NCI-H2081 treated with DMSO at 0.1 percent for 48 hours (cell line): ENCODE measurements at regions not wholly inside any gene's neighbourhood (a gene's known extent, or its start where the extent isn't known, plus 50 kb on each side); places are given as distances from the start of the nearest gene placed in this dataset.
"Not testable (repeated sequence)": the region's sequence is repeated elsewhere in the genome, so short reads cannot be mapped to it uniquely, and the experiment has no call there.

Experiments used
- DNase-seq: peaks from one replicate; lab custom pipeline; 2025; lab: John Stamatoyannopoulos, UW

DNA sequence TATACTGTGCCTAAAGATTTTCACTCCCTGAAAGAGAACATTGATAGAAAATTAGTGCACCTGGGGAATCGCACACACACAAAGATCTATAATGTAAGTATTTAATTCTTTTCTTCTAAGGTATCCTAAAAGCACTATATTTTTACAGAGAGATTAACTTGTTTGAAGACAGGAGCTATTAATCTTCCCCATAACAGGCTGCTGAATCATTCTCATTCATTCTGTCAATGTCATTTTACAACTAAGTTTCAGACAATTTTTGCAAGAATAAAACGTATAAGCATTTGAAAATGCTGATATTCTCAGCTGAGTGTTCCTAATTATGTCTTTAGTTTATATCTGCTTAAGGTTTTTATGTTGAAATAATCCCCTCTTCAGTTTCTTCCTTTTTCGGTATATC is 776.7 kb downstream of the NXPH1 start:
- DNase-seq = no peak

DNA sequence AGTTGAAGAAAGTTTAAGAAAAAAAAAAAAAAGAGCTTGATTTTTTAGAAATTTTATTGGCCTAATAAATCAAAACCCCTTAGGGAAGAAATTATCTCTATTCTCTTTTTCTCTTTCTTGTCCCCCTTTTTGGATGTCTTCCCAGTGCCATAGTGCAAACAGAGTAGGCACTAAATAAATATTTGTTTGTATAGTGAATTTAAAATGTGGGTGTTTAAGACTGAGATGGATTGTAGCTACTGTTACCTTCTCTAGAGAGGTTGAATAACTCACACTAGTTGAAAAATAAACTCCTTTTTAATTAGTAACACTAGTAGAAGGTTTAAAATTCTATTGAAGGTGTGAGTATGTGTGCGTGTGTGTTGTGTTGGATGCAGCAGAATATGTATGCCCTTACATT is 783.8 kb downstream of the NXPH1 start:
- peak; percentile 86 for DNase-seq

DNA sequence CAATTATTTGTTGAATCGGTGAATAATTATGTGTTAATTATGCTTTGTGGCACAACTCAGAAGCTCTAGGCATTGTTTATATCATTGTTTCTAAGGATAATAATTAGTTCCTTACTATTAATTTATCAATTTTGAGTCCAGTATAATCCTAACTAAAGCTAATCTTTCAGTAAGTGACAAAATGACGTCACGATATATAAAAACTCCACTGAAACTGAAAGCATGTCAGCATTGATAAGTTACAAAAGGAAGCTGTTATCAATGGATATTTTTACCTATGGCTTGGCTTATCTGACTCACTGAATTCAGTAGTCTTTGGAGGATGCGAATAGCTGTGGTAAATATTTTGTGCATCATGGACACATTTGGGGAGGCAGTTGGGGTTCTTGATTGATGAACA is 793.1 kb downstream of the NXPH1 start:
- no peak for DNase-seq

DNA sequence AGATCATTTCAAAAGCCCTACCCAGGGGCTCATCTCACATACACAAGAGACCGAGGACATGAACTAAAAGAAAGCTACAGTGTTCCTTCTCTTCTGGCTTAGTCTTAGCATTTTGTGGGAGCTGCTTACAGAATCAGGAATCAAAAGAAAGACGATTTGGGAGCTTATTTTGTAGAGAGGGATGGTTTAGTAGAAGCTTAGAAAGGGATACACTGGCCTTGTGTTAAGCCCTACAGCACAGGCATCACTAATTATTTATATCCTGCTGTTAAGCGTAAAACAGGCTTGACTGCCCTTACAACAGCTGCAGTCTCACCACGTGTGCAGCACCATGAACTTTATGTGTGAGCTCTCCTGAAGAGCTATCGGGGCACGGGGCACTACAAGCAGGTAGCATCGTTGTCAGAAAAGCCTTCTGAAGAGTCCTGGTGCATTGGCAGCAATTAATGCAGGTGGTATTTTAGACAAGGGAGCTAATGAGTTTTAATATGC is 798.3 kb downstream of the NXPH1 start:
- DNase-seq = peak; percentile 55

DNA sequence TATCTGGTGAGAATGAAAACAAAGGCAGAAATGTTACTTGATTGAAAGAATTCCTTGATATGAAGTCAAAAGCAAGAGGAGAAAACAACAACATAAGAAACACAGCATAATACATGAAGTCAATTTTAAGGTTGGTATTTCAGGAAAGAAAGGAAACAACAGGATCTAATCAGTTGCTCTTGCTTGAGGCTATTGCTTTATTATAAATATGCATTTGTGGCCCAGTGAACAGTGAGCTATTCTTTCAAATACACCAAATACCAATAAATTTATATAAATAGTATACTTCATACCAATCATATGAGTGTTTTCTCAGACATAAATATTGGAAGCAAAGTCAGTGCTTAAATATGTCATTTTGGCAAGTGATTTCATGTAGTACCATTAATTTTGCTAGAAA is 806.6 kb downstream of the NXPH1 start:
- no peak for DNase-seq

DNA sequence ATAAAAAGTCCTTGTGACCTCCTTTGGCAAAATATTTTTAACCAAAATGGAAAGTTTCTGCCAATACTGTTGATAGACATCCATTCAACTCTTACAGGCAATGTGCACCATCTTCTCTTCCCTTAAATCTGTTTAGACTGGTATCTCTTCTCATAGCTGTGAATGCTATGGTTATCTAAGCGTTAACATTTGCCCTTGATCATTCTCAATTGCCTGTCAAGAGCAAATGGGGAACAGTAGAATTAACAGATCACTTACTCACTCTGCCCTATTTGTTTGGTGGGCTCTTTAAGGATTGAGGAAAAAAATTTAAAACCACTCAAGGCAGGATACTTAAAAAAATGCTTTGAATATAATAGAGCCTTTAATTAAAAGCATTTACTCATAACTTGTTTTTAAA is 808.4 kb downstream of the NXPH1 start:
- DNase-seq = no peak

DNA sequence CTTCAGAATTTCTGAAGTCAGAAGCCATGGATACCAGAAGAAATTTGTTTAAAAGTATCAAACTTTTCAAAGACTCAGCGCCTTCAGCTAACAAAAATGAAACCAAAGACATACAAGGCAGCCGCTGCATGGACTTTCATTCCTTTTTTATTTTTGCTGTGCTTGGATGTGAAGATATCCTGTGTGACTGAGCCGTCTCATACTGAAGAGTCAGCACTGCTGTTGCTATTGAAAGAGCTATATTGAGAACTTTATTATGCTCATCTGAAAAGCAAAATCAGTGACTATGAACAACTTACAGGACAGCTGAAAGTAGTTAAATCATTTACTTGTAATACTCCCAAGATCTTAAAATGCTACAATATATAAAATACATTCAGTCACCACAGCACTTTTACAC is 809.2 kb downstream of the NXPH1 start:
- no peak for DNase-seq

DNA sequence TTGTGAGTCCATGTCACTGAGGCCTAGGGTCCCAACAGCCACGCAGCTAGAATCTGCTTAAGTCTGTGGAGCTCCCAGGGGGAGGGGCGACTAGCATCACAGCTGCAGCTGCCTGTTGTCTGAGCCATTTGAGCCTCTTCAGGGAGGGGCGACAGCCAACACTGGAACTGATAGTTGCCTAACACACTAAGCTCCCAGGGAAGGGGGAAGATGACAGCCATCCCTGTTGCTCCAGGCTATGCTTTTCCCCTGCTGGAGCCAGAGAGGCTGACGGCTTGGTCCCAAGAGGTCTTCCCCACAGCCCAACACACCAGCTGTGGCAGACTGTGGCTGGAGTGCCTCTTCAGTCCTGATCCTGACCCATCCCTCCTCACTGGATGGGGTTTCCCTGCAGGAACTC is 817.5 kb downstream of the NXPH1 start:
- DNase-seq = no peak

DNA sequence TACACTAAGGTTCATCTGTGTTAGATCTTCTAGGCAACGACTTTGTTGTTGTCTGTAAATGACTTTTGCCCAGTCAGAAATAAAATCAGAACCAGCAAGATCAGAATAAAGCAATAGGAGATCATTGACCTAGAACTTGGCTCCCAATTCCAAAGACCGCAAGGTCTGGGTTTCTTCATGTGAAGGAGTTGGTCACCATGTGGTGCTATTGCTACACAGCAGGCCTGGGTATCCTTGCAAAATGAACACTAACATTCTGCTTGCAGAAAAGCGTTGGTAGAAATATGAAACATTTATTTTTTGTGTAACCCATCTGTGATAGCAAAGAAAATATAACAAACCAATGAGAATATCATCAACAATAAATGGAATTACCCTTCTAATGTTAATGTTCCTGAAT is 831.0 kb downstream of the NXPH1 start:
- no peak for DNase-seq

DNA sequence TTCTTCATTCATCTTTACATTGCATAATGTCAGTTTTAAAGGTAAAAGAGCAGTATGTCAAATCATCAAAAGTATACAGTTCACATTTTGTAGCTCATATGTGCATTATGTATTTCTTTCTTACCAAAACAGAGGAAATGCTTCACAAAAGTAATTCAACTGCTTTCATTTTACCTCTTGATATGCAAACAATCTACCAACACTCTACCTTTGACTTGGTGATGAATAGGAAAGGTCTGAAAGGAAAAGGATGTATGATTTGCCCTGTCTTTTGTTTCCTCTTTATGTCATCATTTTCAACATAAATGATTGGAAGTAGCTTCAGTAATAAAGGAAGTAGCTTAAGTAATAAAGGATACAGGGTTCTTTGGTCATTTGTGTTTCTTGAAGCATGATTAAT is 846.7 kb downstream of the NXPH1 start:
- no peak for DNase-seq

DNA sequence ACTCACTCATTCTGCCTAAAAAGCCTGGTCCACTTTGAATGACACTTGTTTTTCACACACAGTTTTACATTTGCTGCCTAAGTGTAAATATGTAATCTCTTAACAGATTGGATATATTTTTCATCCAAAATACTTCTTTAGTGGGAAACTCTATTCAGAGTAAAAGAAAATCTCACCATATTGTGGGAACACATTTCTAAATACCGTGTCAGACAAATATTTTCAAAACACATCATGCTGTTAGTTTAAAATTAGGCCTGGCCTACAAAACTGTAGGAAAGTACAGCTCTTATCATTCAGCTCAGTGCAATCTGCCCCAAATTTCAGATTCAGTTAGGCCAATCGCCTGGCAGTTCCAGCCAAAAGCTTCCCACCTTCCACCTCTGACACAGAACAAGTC is 849.8 kb downstream of the NXPH1 start:
- no peak for DNase-seq

DNA sequence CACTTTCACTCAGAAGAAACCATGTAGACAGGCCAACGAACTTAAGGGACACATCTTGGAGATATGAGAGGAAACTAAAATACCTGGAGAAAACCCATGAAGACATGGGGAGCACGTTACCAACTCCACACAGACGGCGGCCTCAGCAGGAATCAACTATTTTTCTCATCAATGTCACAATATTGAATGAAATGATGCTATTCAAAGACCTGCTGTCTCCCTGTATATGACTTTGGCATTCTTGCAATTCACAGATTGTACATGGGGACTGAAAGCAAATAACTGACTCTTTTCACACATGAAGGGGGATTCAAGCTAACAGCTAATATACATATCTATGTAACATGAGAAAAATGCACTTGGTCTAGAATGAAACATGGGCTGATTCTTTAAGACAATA is 869.0 kb downstream of the NXPH1 start:
- DNase-seq = no peak

DNA sequence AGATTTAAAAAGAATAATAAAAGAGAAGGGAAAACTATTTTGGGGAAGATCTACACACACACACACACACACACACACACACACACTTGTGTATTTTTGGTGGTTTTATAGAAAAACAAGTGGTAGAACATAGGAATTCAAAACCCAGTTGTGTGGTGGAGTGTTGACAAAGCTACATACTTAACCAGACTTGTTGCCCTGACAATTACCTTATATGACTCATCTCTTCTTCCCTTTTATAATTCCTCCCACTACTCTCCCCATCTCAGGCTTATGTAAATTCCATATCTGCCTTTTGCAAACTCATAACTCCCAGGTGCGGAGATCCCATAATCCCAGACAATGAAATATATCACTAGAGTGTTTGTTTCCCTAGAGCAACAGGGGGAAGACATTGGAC is 873.7 kb downstream of the NXPH1 start:
- DNase-seq = no peak

DNA sequence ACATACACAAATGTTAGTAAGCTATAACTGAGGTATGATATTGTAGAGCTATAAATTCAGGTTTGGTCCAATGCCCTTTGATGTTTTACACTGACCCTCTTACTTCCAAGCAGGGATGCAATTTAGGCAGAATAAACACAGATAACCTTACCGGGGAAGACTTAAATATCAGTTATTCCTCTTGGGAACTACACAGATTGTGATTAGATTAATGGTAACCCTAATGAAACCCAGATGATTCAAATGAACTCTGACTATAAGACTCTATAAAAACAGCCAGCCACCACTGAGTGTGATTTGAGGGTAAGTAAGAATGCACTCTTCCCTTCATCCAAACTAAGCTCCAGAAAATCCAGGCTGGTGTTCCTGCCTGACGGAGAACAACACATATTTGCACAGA is 891.1 kb downstream of the NXPH1 start:
- no peak for DNase-seq

DNA sequence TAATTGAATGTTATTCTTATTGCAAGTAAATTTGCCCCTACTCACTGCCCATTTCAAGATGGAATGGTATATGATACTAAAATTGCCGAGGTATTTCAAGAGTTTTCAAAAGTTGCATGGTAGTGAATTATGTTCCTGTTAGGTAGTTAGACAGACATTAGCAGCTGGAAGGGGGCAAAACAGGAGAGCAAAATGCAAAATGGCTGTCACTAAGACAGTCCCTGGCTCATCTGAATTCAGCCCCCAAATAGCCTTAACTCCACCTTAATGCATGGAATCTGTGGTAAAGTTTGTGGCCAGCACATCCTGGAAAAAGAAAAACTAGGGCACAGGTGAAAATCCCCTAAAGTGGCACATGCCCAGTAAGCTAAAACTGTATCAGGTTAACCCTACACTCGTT is 894.9 kb downstream of the NXPH1 start:
- no peak for DNase-seq

DNA sequence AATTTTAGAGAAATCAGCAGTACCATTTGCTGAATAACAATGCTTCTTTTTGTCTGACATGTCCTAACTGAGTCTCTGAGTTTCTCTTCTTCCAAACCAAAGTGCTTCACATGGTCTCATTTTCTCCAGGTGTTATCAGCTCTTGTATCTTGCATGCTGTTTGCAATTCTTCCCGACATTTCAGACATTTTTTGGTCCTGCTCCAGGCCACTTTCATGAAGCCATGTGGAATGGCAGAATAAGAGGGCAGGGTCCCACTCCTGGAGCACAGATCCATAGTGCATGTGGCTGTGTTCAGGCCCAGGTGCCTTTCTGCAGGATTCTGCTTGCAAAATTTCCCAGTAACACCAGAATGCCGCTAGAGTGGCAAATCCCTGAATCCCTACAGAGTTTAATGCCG is 916.2 kb downstream of the NXPH1 start:
- no peak for DNase-seq

DNA sequence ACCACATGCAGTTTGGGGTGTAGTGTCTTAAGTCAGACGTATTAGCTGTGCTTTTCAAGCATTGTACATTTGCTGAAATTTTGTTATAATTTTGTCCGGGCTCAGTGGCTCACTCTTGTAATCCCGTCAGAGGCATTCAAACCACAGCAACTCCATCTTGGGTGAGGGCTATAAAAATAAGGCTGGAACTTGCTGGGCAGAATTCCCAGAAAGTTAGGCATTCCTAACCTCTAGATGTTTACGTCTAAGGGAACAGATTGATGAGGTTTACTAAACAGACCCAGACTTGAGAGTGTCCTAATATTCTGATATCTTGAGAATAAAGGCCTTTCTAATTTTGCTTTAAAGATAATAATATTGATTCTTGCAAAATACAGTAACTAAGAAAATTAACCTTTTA is 957.8 kb downstream of the NXPH1 start:
- no peak for DNase-seq

DNA sequence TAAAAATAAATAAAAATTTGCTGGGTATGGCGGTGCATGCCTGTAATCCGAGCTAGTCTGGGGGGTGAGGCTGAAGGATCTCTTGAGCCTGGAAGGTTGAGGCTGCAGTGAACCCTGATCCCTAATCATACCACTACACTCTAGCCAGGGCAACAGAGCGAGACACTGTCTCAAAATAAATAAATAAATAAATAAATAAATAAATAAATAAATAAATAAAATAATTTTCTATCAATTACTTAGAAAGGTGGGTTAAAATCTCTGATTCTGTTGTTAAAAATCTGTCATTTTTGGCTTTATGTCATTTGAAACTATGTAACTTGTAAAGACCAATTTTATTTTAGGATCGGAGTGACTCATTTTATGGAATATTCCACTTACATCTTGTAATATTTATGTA is 958.6 kb downstream of the NXPH1 start:
- DNase-seq = no peak

DNA sequence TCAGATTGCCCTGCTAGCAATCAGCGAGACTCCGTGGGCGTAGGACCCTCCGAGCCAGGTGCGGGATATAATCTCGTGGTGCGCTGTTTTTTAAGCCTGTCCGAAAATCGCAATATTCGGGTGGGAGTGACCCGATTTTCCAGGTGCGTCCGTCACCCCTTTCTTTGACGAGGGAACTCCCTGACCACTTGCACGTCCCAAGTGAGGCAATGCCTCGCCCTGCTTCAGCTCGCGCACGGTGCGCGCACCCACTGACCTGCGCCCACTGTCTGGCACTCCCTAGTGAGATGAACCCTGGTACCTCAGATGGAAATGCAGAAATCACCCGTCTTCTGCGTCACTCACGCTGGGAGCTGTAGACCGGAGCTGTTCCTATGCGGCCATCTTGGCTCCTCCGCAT is 971.0 kb downstream of the NXPH1 start:
- DNase-seq = not testable (repeated sequence)

DNA sequence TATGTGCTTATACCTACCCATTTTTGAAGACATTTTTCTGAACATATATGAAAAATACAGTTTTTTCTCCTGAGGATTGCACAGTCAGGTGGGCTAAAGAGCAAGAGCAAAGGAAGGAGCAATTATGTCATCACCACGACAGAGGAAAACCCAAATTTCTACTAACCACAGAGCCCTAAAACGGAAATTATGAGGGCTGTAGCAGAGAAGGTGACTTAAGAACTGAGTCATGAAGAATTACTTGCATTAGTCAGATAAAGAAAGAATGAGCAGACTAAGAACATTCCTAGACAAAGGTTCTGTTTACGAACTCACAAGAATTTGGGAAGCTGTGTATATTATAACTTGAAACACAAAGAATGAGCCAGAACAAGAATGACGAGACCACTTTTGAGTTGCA is 974.4 kb downstream of the NXPH1 start:
- no peak for DNase-seq

DNA sequence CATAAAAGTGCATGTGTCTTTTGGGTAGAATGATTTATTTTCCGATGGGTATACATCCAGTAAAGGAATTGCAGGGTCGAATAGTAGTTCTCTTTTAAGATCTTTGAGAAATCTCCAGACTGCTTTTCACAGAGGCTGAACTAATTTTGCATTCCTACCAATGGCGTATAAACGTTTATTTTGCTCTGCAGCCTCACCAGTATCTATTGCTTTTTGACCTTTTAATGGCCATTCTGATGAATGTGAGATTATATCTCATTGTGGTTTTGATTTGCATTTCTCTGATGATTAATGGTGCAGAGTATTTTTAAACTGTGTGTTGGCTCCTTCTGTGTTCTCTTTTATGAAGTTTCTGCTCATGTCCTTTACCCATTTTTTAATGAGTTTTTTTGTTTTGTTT is 1020.1 kb downstream of the NXPH1 start:
- no peak for DNase-seq

DNA sequence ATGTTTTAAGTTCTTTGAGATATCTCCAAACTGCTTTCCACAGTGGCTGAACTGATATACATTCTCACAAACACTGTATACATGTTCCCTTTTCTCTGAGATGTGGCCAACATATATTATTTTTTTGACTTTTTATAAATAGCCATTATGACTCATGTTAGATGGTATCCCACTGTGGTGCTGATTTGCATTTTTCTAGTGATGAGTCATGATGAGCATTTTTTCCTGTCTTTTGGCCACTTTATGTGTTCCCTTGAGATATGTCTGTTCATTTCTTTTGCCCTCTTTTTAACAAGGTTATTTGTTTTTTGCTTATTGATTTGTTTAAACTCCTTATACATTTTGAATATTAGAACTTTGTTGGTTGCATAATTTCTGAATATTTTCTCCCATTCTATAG is 1055.1 kb downstream of the NXPH1 start:
- DNase-seq = no peak

DNA sequence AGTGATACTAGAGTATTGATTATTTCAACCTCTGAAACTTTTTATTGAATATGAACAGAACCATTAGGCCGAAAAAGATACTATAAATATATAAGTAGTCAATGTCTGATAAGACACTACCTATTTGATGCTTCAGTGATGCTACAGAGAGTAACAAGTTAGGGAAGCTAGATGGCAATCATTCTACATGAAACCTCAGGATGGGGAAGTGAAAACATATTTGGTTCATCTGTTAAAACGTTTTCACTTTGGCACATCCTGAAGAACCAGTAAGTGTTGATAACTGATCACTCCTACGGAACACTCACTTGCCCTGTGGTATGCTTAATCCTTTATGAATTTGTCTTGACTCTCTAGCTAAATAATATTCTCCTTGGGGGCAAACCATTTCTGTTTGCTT is 1064.9 kb downstream of the NXPH1 start:
- no peak for DNase-seq

DNA sequence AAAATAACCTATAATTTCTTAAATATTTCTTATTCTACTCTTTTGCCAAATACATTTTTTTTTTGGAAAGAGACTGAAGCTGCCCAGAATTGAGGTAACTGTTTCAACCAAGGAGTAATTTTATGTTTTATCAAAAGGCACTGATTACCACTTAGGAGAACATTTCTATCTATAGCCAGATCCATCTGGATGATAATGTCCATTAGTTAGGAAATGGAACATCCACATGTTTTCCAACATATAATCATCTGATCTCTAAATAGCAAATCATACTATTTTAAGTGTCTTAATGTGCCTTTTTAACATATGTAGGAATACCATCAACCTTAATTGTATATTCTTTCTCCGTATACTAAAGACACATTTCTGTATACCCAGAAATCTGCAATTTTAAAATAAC is 1068.9 kb downstream of the NXPH1 start:
- no peak for DNase-seq

DNA sequence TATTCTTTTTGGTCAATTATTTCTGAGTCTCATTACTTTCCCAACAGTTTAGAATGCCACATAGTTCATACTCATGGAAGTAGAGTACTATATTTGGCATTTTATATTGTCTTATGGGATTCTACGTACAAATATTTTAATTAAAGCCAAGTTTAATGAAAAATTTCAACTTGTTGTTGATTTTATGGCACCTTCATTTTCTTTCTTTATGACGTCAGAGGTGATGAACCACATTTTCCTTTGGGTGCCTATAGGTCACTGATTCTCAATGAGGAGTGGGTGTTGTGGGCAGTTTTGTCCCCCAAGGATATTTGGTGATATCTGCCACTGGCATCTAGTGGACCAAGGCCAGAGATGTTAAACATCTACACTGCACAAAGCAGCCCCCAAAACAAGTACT is 1071.3 kb downstream of the NXPH1 start:
- no peak for DNase-seq
